Activated T-cell treated with anti-CD3 and anti-CD28 coated beads, Interleukin-2, amount 50 U/mL, for 72 hours (primary cell): ENCODE measurements at regions not wholly inside any gene's neighbourhood (a gene's known extent, or its start where the extent isn't known, plus 50 kb on each side); places are given as distances from the start of the nearest gene placed in this dataset.

Experiments
- ATAC-seq, 2 donors: fragments of 150-1000 bp; cut with Tn5 transposase; replicated peaks in 1 of 2; 2 replicates each; pipeline ENCODE4 v1.10.0; 2021; ENCODE audit warnings: moderate library complexity in 2 of 2, mild to moderate bottlenecking in 1 of 2
- DNase-seq, 2 donors: peaks; one replicate each; pipeline ENCODE4 v3.0.0; 2021 to 2022; ENCODE audit warnings: mixed read lengths in 1 of 2
- H3K27ac Mint-ChIP-seq: one replicate; pipeline ENCODE4 v1.8.0; 2022; ENCODE audit warnings: mild to moderate bottlenecking, moderate library complexity, mixed read lengths
- H3K27me3 Mint-ChIP-seq: one replicate; pipeline ENCODE4 v1.8.0; 2022; ENCODE audit warnings: low read depth, mixed read lengths
- H3K36me3 Mint-ChIP-seq, 2 donors: one replicate each; pipeline ENCODE4 v1.8.0; 2022; ENCODE audit warnings: mixed read lengths in 2 of 2, mild to moderate bottlenecking in 1 of 2; ENCODE audit not compliant: insufficient read depth in 2 of 2
- H3K4me1 Mint-ChIP-seq: one replicate; pipeline ENCODE4 v1.8.0; 2022; ENCODE audit warnings: low read depth, mixed read lengths
- H3K4me3 Mint-ChIP-seq, 2 donors: one replicate each; pipeline ENCODE4 v1.8.0; 2022; ENCODE audit warnings: mild to moderate bottlenecking in 2 of 2, mixed read lengths in 2 of 2, moderate library complexity in 2 of 2
- H3K9me3 Mint-ChIP-seq, 2 donors: one replicate each; pipeline ENCODE4 v1.8.0; 2022; ENCODE audit warnings: mixed read lengths in 2 of 2

DNA sequence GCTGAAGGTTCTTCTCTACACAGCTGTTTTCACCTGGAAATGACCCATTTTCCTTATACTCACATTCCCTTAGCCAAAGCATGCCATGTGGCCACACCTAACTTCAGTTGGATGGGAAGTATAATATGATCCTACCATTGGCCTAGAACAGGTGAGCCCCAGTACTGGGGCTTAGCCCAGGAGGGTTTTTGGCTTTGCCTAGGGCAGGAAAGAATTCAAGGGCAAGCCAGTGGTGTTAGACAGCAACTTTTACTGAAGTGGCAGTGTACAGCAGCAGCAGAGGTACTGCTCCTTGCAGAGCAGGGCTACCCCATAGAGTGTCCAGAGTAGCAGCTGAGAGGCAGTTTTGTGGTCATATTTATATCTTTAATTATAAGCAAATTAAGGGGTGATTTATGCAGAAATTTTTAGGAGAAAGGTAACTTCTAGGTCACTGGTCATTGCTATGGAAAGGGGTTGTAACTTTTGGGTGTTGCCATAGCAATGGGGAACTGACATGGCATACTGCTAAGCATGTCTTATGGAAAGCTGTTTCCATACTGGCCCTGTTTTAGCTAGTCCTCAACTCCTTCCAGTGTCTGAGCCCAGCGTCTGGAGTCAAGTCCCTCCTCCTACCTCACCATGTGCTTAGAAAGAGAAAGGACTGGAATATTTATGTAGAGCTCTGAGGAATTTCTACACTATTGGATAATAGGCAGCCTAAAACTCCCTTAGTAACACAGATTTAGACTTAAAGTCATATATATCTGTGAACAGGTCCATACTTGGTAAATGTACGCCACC lies 109.0 kb upstream of the DTNA start:
- ATAC-seq (no peak), DNase-seq (no peak)
- Mint-ChIP-seq H3K4me3 (no peak overlapping the region), H3K36me3 (no peaks in the 10 kb centered on the region), H3K27me3 (no peaks in the 10 kb centered on the region), H3K9me3 (peaks cover 0 to 2% of the 10 kb centered on the region in 2 donors), H3K4me1 (no peaks in the 10 kb centered on the region), H3K27ac (no peak overlapping the region)

- no peaks in the 10 kb centered on the region for H3K27me3 Mint-ChIP-seq
- no peaks in the 10 kb centered on the region for H3K4me1 Mint-ChIP-seq
- no peak overlapping the region for H3K27ac Mint-ChIP-seq
- H3K4me3 Mint-ChIP-seq: no peak overlapping the region
- no peaks in the 10 kb centered on the region for H3K36me3 Mint-ChIP-seq
- DNase-seq (no peak), ATAC-seq (no peak)
- no peaks in the 10 kb centered on the region for H3K9me3 Mint-ChIP-seq
Measured at GRCh38 chr18:34604591-34604990, 105.5 kb upstream of the DTNA start.

DNA sequence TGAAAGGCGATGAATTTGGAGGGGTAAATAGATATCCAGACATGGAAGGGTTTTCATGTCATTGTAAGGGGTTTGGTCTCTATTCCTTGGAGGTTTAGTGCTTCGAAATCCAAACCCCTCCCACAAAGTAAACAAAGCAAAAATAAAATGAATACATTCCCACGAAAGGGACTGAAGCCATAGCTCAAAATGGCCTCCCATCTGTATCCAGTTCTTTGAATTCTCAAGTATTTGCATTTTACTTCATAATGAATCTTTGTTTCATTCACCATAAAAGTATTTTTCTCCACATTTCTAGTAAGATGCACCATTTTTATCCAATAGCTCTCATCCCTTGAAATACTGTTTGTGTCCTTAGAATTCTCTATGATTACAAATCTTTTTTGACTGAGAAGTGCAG lies 103.2 kb upstream of the DTNA start:
- H3K36me3 Mint-ChIP-seq: no peaks in the 10 kb centered on the region
- no peak overlapping the region for H3K4me3 Mint-ChIP-seq
- no peaks in the 10 kb centered on the region for H3K27me3 Mint-ChIP-seq
- ATAC-seq (no peak), DNase-seq (no peak)
- H3K27ac Mint-ChIP-seq: no peak overlapping the region
- no peaks in the 10 kb centered on the region for H3K4me1 Mint-ChIP-seq
- H3K9me3 Mint-ChIP-seq: no peaks in the 10 kb centered on the region

- Mint-ChIP-seq H3K36me3 (no peaks in the 10 kb centered on the region), H3K4me1 (no peaks in the 10 kb centered on the region), H3K27ac (no peak overlapping the region), H3K9me3 (no peaks in the 10 kb centered on the region), H3K4me3 (no peak overlapping the region), H3K27me3 (no peaks in the 10 kb centered on the region)
- DNase-seq: no peak
- ATAC-seq: no peak
Measured at GRCh38 chr18:34608064-34608463, 102.0 kb upstream of the DTNA start.

- Mint-ChIP-seq H3K36me3 (no peaks in the 10 kb centered on the region), H3K4me1 (no peaks in the 10 kb centered on the region), H3K4me3 (no peak overlapping the region), H3K9me3 (peaks cover 2% of the 10 kb centered on the region in 2 donors), H3K27ac (no peak overlapping the region), H3K27me3 (no peaks in the 10 kb centered on the region)
- ATAC-seq: no peak
- DNase-seq: no peak
Measured at GRCh38 chr18:34609986-34610648, 100.0 kb upstream of the DTNA start.

DNA sequence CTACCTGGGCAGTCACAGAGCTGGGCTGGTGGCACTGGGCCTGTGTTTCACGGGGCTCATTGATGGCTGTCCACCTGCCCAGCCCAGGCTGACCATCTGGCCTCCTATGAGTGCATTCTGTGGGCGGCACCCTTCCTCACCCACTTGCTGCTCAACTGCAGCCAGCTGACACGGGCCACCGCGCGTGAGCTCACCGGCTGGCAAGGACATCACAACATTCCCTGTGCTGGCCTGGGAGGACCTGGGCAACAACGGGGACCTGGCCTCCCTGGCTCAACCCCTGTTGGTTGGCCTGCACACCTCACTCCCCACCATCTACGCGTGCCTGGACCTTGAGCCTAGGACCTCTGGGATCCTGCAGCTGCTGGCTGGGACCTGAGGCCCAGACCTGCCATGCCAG lies 98.2 kb upstream of the DTNA start:
- Mint-ChIP-seq H3K4me1 (no peaks in the 10 kb centered on the region), H3K9me3 (peaks cover 2 to 4% of the 10 kb centered on the region in 2 donors), H3K36me3 (no peaks in the 10 kb centered on the region), H3K4me3 (no peak overlapping the region), H3K27me3 (no peaks in the 10 kb centered on the region), H3K27ac (no peak overlapping the region)
- no peak for DNase-seq
- ATAC-seq: no peak

GRCh38 chr18:34620258-34620861 lies 89.7 kb upstream of the DTNA start:
- Mint-ChIP-seq H3K27me3 (no peaks in the 10 kb centered on the region), H3K4me3 (no peak overlapping the region), H3K9me3 (peaks cover 14 to 16% of the 10 kb centered on the region in 2 donors), H3K27ac (no peak overlapping the region), H3K36me3 (peaks cover 1 to 6% of the 10 kb centered on the region in 2 donors), H3K4me1 (no peaks in the 10 kb centered on the region)
- no peak for ATAC-seq
- DNase-seq: no peak

DNA sequence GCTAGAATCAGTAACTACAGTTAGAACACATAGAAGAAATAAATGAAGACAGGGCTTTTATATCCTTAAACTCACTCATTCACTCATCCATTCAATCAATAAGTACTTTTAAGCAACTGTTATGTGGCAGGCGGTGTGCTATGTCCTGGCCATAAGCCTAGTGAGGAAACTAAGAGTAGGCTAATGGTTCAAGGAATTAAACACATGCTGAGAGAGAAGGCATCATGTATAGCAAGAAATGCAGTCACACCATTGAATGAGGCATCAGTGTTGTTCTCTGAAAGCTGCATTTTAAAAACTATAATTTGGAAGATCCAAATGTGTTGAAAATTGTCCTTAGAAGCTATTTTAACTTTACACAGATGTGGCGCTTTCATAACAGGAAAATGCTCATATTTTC lies 86.5 kb upstream of the DTNA start:
- H3K27me3 Mint-ChIP-seq: no peaks in the 10 kb centered on the region
- H3K36me3 Mint-ChIP-seq: peaks cover 1 to 6% of the 10 kb centered on the region in 2 donors
- H3K4me1 Mint-ChIP-seq: no peaks in the 10 kb centered on the region
- DNase-seq (no peak), ATAC-seq (no peak)
- H3K27ac Mint-ChIP-seq: no peak overlapping the region
- H3K9me3 Mint-ChIP-seq: peaks cover 12 to 15% of the 10 kb centered on the region in 2 donors
- H3K4me3 Mint-ChIP-seq: no peak overlapping the region

DNA sequence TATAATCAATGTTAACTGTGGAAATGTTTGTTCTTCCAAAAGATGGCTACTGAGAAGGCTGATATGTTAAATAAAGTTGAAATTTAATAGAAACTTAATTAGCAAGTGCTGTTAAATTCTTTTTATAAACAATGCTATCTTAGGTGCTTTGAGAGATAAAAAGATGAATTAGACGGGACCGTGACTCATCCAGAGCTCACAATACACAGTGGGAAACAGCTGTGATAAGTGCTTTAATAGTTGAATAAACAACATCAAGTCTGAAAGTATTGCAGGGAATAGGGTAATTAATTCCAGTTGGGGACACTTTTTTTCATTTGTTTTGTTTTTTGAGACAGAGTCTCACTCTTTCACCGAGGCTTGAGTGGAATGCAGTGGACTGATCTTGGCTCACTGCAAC lies 85.5 kb upstream of the DTNA start:
- H3K27ac Mint-ChIP-seq: no peak overlapping the region
- peaks cover 8 to 10% of the 10 kb centered on the region in 2 donors for H3K9me3 Mint-ChIP-seq
- no peaks in the 10 kb centered on the region for H3K4me1 Mint-ChIP-seq

GRCh38 chr18:34626404-34627136 lies 83.5 kb upstream of the DTNA start:
- no peaks in the 10 kb centered on the region for H3K27me3 Mint-ChIP-seq
- no peaks in the 10 kb centered on the region for H3K36me3 Mint-ChIP-seq
- DNase-seq (no peak), ATAC-seq (no peak)
- no peak overlapping the region for H3K4me3 Mint-ChIP-seq
- no peaks in the 10 kb centered on the region for H3K9me3 Mint-ChIP-seq
- H3K27ac Mint-ChIP-seq: no peak overlapping the region
- H3K4me1 Mint-ChIP-seq: no peaks in the 10 kb centered on the region

More for the DNA sequence above, 85.5 kb upstream of the DTNA start:
- ATAC-seq (no peak), DNase-seq (no peak)
- Mint-ChIP-seq H3K36me3 (peaks cover 1 to 6% of the 10 kb centered on the region in 2 donors), H3K4me3 (no peak overlapping the region), H3K27me3 (no peaks in the 10 kb centered on the region)

DNA sequence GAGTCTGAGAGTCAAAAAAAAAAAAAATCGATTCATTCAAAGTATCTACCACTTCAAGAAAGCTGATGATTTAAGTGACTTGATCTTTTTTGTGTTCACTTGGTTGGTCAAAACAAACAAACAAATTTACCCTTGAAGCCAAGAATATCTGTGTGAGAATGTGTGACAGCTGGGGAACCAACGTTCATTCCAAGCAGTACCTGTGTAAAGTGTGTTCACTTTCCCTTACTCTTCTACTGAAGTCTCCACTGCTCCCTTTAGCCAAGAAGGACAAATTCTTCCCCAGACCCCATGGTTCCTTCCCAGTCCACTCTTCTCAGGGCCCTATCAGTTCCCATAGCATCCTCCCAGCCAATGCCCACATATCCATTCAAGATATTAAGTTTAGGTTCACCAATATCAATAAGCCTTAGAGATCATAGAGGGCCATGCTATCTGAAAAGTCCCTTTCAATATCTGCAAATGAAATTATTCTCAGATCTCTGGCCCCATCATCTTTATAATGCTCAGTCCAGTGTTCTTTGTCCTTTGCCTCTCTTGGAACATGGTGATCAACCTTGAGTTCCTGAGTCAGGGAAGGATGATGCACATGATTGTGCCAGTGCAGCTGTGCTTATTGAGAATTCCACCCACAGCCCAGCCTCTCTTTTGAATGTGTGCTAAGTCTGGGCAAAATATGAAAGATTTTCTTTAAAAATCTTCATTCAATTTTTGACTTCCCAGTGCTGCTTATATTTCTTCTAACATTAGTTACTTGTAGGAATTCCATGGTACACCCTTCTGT lies 82.8 kb upstream of the DTNA start:
- no peaks in the 10 kb centered on the region for H3K9me3 Mint-ChIP-seq

DNA sequence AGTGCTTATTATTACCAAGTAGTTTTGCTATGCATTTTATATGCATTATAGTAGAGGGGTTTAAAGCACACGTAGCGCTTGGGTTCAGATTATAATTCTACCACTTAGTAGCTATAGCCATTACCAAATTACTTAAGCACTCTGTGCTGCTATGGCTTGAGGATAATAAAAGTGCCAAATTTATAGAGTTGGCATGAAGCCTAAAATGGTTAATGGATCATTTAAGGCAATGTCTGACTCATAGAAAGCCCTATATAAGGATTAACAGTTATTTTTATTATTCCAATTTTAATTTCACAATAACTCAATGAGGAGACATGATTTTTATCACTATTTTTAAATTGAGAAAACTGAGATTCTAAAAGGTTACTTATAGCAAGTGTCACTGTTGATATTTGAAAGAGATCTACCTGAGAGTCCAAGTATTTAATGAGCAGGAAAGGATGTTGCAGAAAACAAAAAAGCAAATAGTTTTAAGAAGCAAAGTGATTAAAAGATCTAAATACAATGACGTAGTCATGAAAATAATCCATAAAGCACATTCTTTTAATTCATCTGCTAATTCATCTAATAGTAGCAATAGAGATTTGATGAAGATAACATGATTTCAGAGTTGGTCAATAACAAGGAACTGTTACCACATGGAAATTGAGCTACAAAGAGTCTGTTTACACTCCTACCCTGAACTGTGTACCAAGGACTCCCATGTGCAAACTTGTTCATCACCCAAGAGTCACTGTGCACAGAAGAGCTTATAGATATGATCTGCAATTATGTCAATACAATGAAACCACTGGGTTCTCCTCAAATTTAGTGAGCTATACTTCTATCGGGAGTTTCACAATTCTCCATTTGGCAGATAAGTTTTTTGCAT lies 78.8 kb upstream of the DTNA start:
- Mint-ChIP-seq H3K27ac (no peak overlapping the region), H3K4me1 (no peaks in the 10 kb centered on the region), H3K4me3 (no peak overlapping the region), H3K27me3 (no peaks in the 10 kb centered on the region), H3K9me3 (no peaks in the 10 kb centered on the region), H3K36me3 (no peaks in the 10 kb centered on the region)
- no peak for ATAC-seq
- DNase-seq: no peak

More for the DNA sequence above, 82.8 kb upstream of the DTNA start:
- no peak overlapping the region for H3K4me3 Mint-ChIP-seq
- no peaks in the 10 kb centered on the region for H3K4me1 Mint-ChIP-seq
- no peaks in the 10 kb centered on the region for H3K27me3 Mint-ChIP-seq
- ATAC-seq: no peak
- H3K27ac Mint-ChIP-seq: no peak overlapping the region
- DNase-seq: no peak
- no peaks in the 10 kb centered on the region for H3K36me3 Mint-ChIP-seq
